BJ (cell line): ENCODE measurements at regions not wholly inside any gene's neighbourhood (a gene's known extent, or its start where the extent isn't known, plus 50 kb on each side); places are given as distances from the start of the nearest gene placed in this dataset.

ENCODE experiments used
- CTCF ChIA-PET: fragments of 350-600 bp; formaldehyde crosslinking; extraction: SDS; loops from one replicate; lab custom pipeline; 2021; ENCODE audit warnings: antibody characterized with exemption, inconsistent platforms; lab: Yijun Ruan, JAX
- POLR2A ChIA-PET: fragments of 300-600 bp; sonication (Branson Sonifier 250); formaldehyde crosslinking; extraction: SDS; loops from one replicate; lab custom pipeline; 2021; ENCODE audit warnings: antibody characterized with exemption; lab: Charles Lee
- DNase-seq: peaks from one replicate; pipeline ENCODE4 v3.0.0-alpha.2; 2011; ENCODE audit warnings: low read depth
- H3K27me3 ChIP-seq: 2 replicates; pipeline ENCODE4 v1.6.0; 2011; ENCODE audit warnings: low read length; ENCODE audit not compliant: control insufficient read depth, insufficient read depth
- H3K36me3 ChIP-seq: 2 replicates; pipeline ENCODE4 v1.5.1; 2011; ENCODE audit warnings: low read length; ENCODE audit not compliant: control insufficient read depth, insufficient read depth
- H3K4me3 ChIP-seq: 2 replicates; pipeline ENCODE4 v1.5.1; 2011; ENCODE audit warnings: low read depth, mild to moderate bottlenecking, control low read depth, low read length
- CTCF ChIP-seq: IDR thresholded peaks from 2 replicates; pipeline ENCODE4 v1.5.1; 2011; ENCODE audit warnings: low read depth, mild to moderate bottlenecking, control low read depth, inconsistent platforms, low read length, moderate library complexity; ENCODE audit not compliant: insufficient read depth

DNA sequence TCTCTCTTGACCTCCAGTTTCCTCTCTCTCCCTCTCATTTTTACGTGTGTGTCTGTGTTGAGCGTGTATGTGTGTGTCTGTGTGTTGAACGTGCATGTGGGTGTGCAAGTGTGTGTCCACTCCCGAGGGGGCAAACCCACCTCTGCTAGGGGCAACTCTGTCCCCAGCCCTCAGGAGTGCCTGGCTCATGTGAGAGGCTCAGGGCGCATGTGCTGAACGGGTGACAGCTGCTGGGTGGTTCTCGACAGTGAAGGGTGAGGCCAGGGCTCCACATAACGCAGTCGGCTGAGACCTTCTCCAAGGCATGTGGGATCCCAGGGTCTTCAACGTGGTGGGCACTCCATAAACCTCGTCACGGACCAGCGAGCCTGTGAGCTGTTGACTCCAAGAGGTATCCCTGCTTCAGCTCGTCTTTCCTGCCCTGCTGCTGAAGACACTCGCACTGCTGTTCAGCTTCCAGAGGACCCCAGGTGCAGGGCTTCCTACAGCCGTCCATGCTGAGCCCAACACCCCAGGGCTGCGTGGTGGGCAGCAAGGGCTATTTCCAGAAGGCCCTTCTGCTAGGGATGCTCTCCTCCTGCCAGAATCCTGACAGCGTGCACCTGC, 361.6 kb upstream of the SHH start:
- Histone ChIP-seq H3K4me3 (no peak overlapping the region), H3K36me3 (no peaks in the 10 kb centered on the region), H3K27me3 (no peaks in the 10 kb centered on the region)
- POLR2A ChIA-PET: no interaction called here
- CTCF ChIA-PET: no interaction called here
- no peak for DNase-seq
- no peak for TF ChIP-seq CTCF

DNA sequence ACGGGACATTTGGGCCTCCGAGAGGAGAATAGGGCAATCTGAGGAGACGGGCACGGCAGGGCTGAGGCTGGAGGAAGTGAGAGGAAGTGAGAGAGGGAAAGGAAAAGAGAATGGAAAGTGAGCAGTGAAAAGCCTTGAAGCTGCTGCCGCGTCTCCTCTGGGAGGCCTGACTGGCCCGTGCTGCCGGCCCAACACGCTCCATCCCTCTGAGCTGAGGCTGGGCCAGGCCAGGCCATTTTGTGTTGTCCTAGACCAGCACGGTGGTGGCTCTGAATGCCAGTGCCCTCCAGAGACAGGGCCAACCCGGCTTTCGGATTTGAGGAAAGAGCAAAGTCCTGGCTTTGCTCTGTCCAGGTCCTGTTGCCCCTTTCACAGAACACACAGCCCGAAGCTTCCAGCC, 361.1 kb upstream of the SHH start:
- POLR2A ChIA-PET: no interaction called here
- no peak for TF ChIP-seq CTCF
- Histone ChIP-seq H3K4me3 (no peak overlapping the region), H3K36me3 (no peaks in the 10 kb centered on the region), H3K27me3 (no peaks in the 10 kb centered on the region)
- no peak for DNase-seq
- CTCF ChIA-PET: no interaction called here

GRCh38 chr7:156172638-156173037, 360.4 kb upstream of the SHH start:
- Histone ChIP-seq H3K4me3 (no peak overlapping the region), H3K36me3 (no peaks in the 10 kb centered on the region), H3K27me3 (no peaks in the 10 kb centered on the region)
- CTCF ChIA-PET: no interaction called here
- no peak for DNase-seq
- TF ChIP-seq CTCF: no peak
- POLR2A ChIA-PET: no interaction called here

GRCh38 chr7:156169474-156170370, 357.5 kb upstream of the SHH start:
- TF ChIP-seq CTCF: no peak
- H3K27me3 ChIP-seq: no peaks in the 10 kb centered on the region
- ChIA-PET CTCF (no interaction called here), POLR2A (no interaction called here)
- H3K36me3 ChIP-seq: no peaks in the 10 kb centered on the region
- H3K4me3 ChIP-seq: no peak overlapping the region
- no peak for DNase-seq

DNA sequence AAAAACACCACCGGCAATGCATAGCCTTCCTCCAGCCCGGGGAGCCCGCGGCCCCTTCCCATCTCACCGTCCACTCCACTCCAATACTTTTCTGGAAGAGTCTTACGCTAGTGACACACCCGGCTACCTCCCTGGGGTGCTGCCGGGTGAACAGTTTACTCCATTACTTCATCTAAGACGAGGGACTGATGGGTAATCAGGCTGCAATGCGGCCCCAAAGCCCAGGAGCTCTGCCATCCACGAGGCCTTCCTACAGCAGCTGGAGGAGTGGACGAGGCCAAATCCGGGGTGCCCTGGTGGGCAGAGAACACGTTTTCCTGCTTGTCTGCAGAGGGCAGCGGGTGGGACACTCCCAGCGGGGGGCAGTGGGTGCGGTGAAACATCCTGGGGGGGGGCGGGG, 356.2 kb upstream of the SHH start:
- no peak for DNase-seq
- CTCF ChIA-PET: no interaction called here
- POLR2A ChIA-PET: no interaction called here
- H3K27me3 ChIP-seq: no peaks in the 10 kb centered on the region
- TF ChIP-seq CTCF: no peak
- H3K4me3 ChIP-seq: no peak overlapping the region
- H3K36me3 ChIP-seq: no peaks in the 10 kb centered on the region
